GM12891 (cell line): ENCODE measurements at regions not wholly inside any gene's neighbourhood (a gene's known extent, or its start where the extent isn't known, plus 50 kb on each side); places are given as distances from the start of the nearest gene placed in this dataset.

ENCODE experiments used
- PAX5 ChIP-seq: IDR thresholded peaks from 2 replicates; pipeline ENCODE4 v1.6.1; 2011; ENCODE audit warnings: low read length, moderate library complexity, mild to moderate bottlenecking; ENCODE audit not compliant: insufficient read depth, severe bottlenecking
- POLR2A ChIP-seq: IDR thresholded peaks from 2 replicates; pipeline ENCODE4 v1.6.1; 2011; ENCODE audit warnings: low read depth, low read length, control low read depth
- POLR2AphosphoS5 ChIP-seq: IDR thresholded peaks from 2 replicates; pipeline ENCODE4 v1.6.1; 2011; ENCODE audit warnings: low read depth, low read length, control low read depth
- SPI1 ChIP-seq: IDR thresholded peaks from 2 replicates; pipeline ENCODE4 v1.6.1; 2011; ENCODE audit warnings: low read depth, low read length, control low read depth
- TAF1 ChIP-seq: IDR thresholded peaks from 2 replicates; pipeline ENCODE4 v1.6.1; 2011; ENCODE audit warnings: low read depth, low read length, control low read depth

GRCh38 chrX:9240956-9241355, 207.0 kb upstream of the FAM9B start:
- no peak for TF ChIP-seq POLR2AphosphoS5
- no peak for TF ChIP-seq POLR2A
- TF ChIP-seq TAF1, result no peak
- TF ChIP-seq SPI1, result no peak
- TF ChIP-seq PAX5, result no peak
